Panc1 (cell line): ENCODE measurements at regions not wholly inside any gene's neighbourhood (a gene's known extent, or its start where the extent isn't known, plus 50 kb on each side); places are given as distances from the start of the nearest gene placed in this dataset.
"Not testable (repeated sequence)": the region's sequence is repeated elsewhere in the genome, so short reads cannot be mapped to it uniquely, and the experiment has no call there.

Experiments used
- ATAC-seq: fragments of 200-7000 bp; cut with Tn5 transposase; 2 replicates; pipeline ENCODE4 v1.9.1; 2020; ENCODE audit warnings: mild to moderate bottlenecking, moderate library complexity
- BruUV-seq: library from RNA; stranded (reverse); fragments of 400-500 nt; replicated peaks from 2 replicates; lab custom pipeline; 2021; lab: Mats Ljungman, UMichigan
- CTCF ChIA-PET: fragments of 300-600 bp; sonication (Branson Sonifier 250); formaldehyde crosslinking; loops from one replicate; lab custom pipeline; 2022; ENCODE audit warnings: antibody characterized with exemption; lab: Charles Lee
- POLR2A ChIA-PET: fragments of 300-600 bp; sonication (Branson Sonifier 250); formaldehyde crosslinking; loops from one replicate; lab custom pipeline; 2022; ENCODE audit warnings: antibody characterized with exemption; lab: Charles Lee
- DNase-seq: peaks from one replicate; pipeline ENCODE4 v3.0.0-alpha.2; 2010; ENCODE audit warnings: low read depth, low spot score
- H3K27ac ChIP-seq: 2 replicates; pipeline ENCODE4 v1.5.1; 2011; ENCODE audit warnings: mild to moderate bottlenecking, low read length, inconsistent platforms
- H3K27me3 ChIP-seq: fragments of 200-500 bp; sonication (Bioruptor generic); 2 replicates; pipeline ENCODE4 v1.6.0; 2014; ENCODE audit warnings: low read length, inconsistent platforms; ENCODE audit not compliant: control insufficient read depth, insufficient read depth
- H3K36me3 ChIP-seq: fragments of 200-500 bp; sonication (Bioruptor generic); 2 replicates; pipeline ENCODE4 v1.5.1; 2014; ENCODE audit warnings: inconsistent platforms, mild to moderate bottlenecking, low read length, moderate library complexity; ENCODE audit not compliant: control insufficient read depth, insufficient read depth
- H3K4me1 ChIP-seq: 2 replicates; pipeline ENCODE4 v1.5.1; 2011; ENCODE audit warnings: inconsistent platforms, mild to moderate bottlenecking, low read length, moderate library complexity; ENCODE audit not compliant: control insufficient read depth, insufficient read depth
- H3K4me3 ChIP-seq, 2 experiments: 2 replicates each; pipeline ENCODE4 v1.5.1; 2011 to 2012; ENCODE audit warnings: low read depth in 2 of 2, low read length in 2 of 2, mild to moderate bottlenecking in 2 of 2, inconsistent platforms in 1 of 2, moderate library complexity in 1 of 2
- H3K9me3 ChIP-seq: fragments of 200-500 bp; sonication (Bioruptor generic); 2 replicates; pipeline ENCODE4 v1.5.1; 2014; ENCODE audit warnings: low read depth, mild to moderate bottlenecking, inconsistent platforms, low read length, moderate library complexity; ENCODE audit not compliant: control insufficient read depth, insufficient read depth
- CTCF ChIP-seq: fragments of 450-650 bp; IDR thresholded peaks from 2 replicates; pipeline ENCODE4 v1.5.1; 2017; ENCODE audit warnings: mild to moderate bottlenecking
- POLR2AphosphoS5 ChIP-seq: IDR thresholded peaks from 2 replicates; pipeline ENCODE4 v1.6.1; 2012; ENCODE audit warnings: mild to moderate bottlenecking, low read depth, low read length, moderate library complexity
- REST ChIP-seq, 2 experiments: IDR thresholded peaks; 2 replicates each; pipeline ENCODE4 v1.6.1; 2011 to 2012; ENCODE audit warnings: low read depth in 2 of 2, control low read depth in 1 of 2, low read length in 1 of 2, mild to moderate bottlenecking in 1 of 2, moderate library complexity in 1 of 2; ENCODE audit not compliant: insufficient read depth in 1 of 2
- SIN3A ChIP-seq: IDR thresholded peaks from 2 replicates; pipeline ENCODE4 v1.6.1; 2012; ENCODE audit warnings: low read depth, mild to moderate bottlenecking, low read length, moderate library complexity, borderline replicate concordance; ENCODE audit not compliant: insufficient read depth
- TCF7L2 ChIP-seq: IDR thresholded peaks from 2 replicates; pipeline ENCODE4 v1.6.1; 2011; ENCODE audit warnings: mild to moderate bottlenecking, low read depth, low read length, inconsistent platforms
- in situ Hi-C: cut with HindIII; loops from 2 replicates; pipeline ENCODE4 v1.10.0; 2016; ENCODE audit warnings: low sequenced_read_pairs, low pct_unique_long_range_greater_than_20kb
- intact Hi-C: fragments of 100-400 bp; cut with micrococcal nuclease; formaldehyde crosslinking; loops from one replicate; pipeline ENCODE4 v1.10.0; 2022; ENCODE audit not compliant: unreplicated experiment

GRCh38 chr1:200290010-200290685 is 119.7 kb downstream of the ZNF281 start:
- DNase-seq (no peak), ATAC-seq (peak; percentile 82)
- intact Hi-C loops (no loop called here), in situ Hi-C loops (no loop called here)
- POLR2A ChIA-PET = interaction anchor here (0.6 to 0.7 kb wide), 2 partner anchors 17 to 458 kb away, joined by 3 to 5 read pairs; no protein-coding TSS in a partner anchor
- no peaks in the 10 kb centered on the region for H3K27me3 ChIP-seq
- no peaks in the 10 kb centered on the region; the same call in 1 of the 2 replicates for H3K4me1 ChIP-seq
- no peak overlapping the region for H3K4me3 ChIP-seq
- H3K9me3 ChIP-seq = no peaks in the 10 kb centered on the region
- H3K36me3 ChIP-seq = no peaks in the 10 kb centered on the region
- BruUV-seq = no TSS peak
- peak overlapping the region; percentile 21 for H3K27ac ChIP-seq
- TF ChIP-seq CTCF (no peak; the same call in 1 of the 2 replicates), POLR2AphosphoS5 (no peak), REST (IDR thresholded peaks at IDR 0.05; ENCODE audit: insufficient read depth in 1 of 2, low read depth in 2 of 2, low read length in 1 of 2) (no peak), TCF7L2 (no peak), SIN3A (no peak)
- CTCF ChIA-PET = no interaction called here

DNA sequence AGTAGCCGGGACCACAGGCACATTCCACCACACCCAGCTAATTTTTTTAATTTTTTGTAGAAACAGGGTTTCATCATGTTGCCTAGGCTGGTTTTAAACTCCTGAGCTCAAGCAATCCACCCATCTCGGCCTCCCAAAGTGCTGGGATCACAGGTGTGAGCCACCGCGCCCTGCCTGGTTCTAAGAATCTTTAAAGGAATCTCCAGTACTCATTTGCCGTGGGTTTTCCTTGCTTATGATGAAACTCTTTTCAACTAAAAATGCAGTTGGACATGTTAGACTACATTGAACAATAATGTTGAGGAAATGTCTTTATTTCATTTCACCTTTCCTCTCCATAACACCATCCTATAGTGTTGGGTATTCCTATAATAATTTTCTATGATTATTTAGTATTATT is 121.6 kb downstream of the ZNF281 start:
- ChIA-PET POLR2A (interaction anchor here (0.6 kb wide), 1 partner anchor 463 kb away, joined by 4 read pairs; no protein-coding TSS in a partner anchor), CTCF (no interaction called here)
- H3K9me3 ChIP-seq = no peaks in the 10 kb centered on the region
- no peak for TF ChIP-seq POLR2AphosphoS5
- no peak for TF ChIP-seq TCF7L2
- TF ChIP-seq SIN3A = no peak
- no peak for TF ChIP-seq CTCF
- TF ChIP-seq REST (IDR thresholded peaks at IDR 0.05; ENCODE audit: insufficient read depth in 1 of 2, low read depth in 2 of 2, low read length in 1 of 2) = no peak
- no peaks in the 10 kb centered on the region for H3K36me3 ChIP-seq
- no peaks in the 10 kb centered on the region for H3K27me3 ChIP-seq
- in situ Hi-C loops (no loop called here), intact Hi-C loops (no loop called here)
- H3K4me1 ChIP-seq = no peaks in the 10 kb centered on the region
- H3K4me3 ChIP-seq = no peak overlapping the region
- no TSS peak for BruUV-seq
- DNase-seq (no peak), ATAC-seq (no peak)
- H3K27ac ChIP-seq = no peak overlapping the region

DNA sequence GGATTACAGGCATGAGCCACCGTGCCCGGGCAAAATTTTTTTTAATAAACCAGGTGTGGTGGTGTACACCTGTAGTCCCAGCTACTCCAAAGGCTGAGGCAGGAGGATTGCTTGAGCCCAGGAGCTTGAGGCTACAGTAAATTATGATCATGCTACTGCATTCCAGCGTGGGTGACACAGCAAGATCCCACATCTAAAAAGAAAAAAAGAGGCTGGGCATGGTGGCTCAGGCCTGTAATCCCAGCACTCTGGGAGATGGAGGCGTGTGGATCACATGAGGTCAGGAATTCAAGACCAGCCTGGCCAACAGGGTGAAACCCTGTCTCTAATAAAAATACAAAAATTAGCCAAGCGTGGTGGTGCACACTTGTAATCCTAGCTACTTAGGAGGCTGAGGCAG is 125.6 kb downstream of the ZNF281 start:
- in situ Hi-C loops, DNase-seq, H3K4me3 ChIP-seq, H3K9me3 ChIP-seq, H3K4me1 ChIP-seq, CTCF ChIA-PET, H3K27ac ChIP-seq, BruUV-seq, intact Hi-C loops, H3K27me3 ChIP-seq, ATAC-seq, H3K36me3 ChIP-seq: not testable (repeated sequence)
- POLR2A ChIA-PET = interaction anchor here (0.8 kb wide), 1 partner anchor 269 kb away, joined by 4 read pairs; no protein-coding TSS in a partner anchor
